C4-2B (cell line): ENCODE measurements at regions not wholly inside any gene's neighbourhood (a gene's known extent, or its start where the extent isn't known, plus 50 kb on each side); places are given as distances from the start of the nearest gene placed in this dataset.

Source experiments
- ZFX ChIP-seq: fragments of 450-650 bp; IDR thresholded peaks from 2 replicates; pipeline ENCODE4 v1.6.1; 2017
- TF ChIP-seq, protein P1 (sequence below): fragments of 450-650 bp; conservative IDR thresholded peaks from 2 replicates; pipeline ENCODE4 v1.5.1; 2017; ENCODE audit warnings: mild to moderate bottlenecking

DNA sequence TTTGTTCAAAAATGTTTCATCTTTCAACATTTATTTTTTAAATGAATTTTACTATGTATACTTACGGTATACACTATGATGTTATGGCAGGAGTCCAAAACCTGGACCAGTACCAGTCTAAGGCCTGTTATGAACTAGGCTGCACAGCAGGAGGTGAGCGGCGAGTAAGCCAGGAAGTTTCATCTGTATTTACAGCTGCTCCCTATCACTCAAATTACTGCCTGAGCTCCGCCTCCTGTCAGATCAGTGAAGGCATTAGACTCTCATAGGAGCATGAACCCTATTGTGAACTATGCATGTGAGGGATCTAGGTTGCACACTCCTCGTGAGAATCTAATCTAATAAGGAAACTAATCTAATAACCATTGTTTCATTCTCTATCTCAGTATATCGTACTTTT is 715.5 kb upstream of the PTPRD start:
- TF ChIP-seq, protein P1, sequence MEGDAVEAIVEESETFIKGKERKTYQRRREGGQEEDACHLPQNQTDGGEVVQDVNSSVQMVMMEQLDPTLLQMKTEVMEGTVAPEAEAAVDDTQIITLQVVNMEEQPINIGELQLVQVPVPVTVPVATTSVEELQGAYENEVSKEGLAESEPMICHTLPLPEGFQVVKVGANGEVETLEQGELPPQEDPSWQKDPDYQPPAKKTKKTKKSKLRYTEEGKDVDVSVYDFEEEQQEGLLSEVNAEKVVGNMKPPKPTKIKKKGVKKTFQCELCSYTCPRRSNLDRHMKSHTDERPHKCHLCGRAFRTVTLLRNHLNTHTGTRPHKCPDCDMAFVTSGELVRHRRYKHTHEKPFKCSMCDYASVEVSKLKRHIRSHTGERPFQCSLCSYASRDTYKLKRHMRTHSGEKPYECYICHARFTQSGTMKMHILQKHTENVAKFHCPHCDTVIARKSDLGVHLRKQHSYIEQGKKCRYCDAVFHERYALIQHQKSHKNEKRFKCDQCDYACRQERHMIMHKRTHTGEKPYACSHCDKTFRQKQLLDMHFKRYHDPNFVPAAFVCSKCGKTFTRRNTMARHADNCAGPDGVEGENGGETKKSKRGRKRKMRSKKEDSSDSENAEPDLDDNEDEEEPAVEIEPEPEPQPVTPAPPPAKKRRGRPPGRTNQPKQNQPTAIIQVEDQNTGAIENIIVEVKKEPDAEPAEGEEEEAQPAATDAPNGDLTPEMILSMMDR, result no peak
- no peak for TF ChIP-seq ZFX
